A549 (cell line): ENCODE measurements at regions not wholly inside any gene's neighbourhood (a gene's known extent, or its start where the extent isn't known, plus 50 kb on each side); places are given as distances from the start of the nearest gene placed in this dataset.
A peak's percentile ranks its signal among the peaks of the same experiment; 100 is the strongest.

Experiments
- ATAC-seq, 2 experiments: fragments of 200-7000 bp in 1 of 2; fragments of >200 bp in 1 of 2; cut with Nextera tagmentation in 1 of 2; cut with Tn5 transposase in 1 of 2; 3 replicates each; pipeline versions ENCODE4 v1.8.0 to v1.9.1; 2018 to 2020; ENCODE audit warnings: mild to moderate bottlenecking in 1 of 2, moderate library complexity in 1 of 2
- CTCF ChIA-PET: fragments of 300-600 bp; sonication (Branson Sonifier 250); formaldehyde crosslinking; extraction: SDS; loops from one replicate; lab custom pipeline; 2021; ENCODE audit warnings: antibody characterized with exemption, inconsistent platforms; lab: Yijun Ruan, JAX
- POLR2A ChIA-PET: fragments of 350-600 bp; formaldehyde crosslinking; extraction: SDS; loops from one replicate; lab custom pipeline; 2021; ENCODE audit warnings: antibody characterized with exemption, inconsistent platforms; lab: Yijun Ruan, JAX
- DNase-seq, 2 experiments: peaks; one replicate each; pipeline versions ENCODE4 v3.0.0 to v3.0.0-alpha.2; 2011 to 2016; ENCODE audit warnings: low read depth in 1 of 2, low spot score in 1 of 2
- FAIRE-seq: peaks from 2 replicates; lab custom pipeline; 2011; peaks lifted over from hg19 to GRCh38; lab: Jason Lieb, UNC
- H3K27ac ChIP-seq, 2 experiments: fragments of >200 bp; sonication (Bioruptor Twin); formaldehyde crosslinking; 3 replicates each; pipeline ENCODE4 v1.5.1; 2016 to 2017
- H3K4me1 ChIP-seq: fragments of >200 bp; sonication (Bioruptor Twin); formaldehyde crosslinking; 3 replicates; pipeline ENCODE4 v1.6.1; 2016
- H3K4me2 ChIP-seq: fragments of >200 bp; sonication (Bioruptor Twin); formaldehyde crosslinking; 3 replicates; pipeline ENCODE4 v1.6.1; 2016
- H3K4me3 ChIP-seq: fragments of >200 bp; sonication (Bioruptor Twin); formaldehyde crosslinking; 3 replicates; pipeline ENCODE4 v1.5.1; 2016
- H3K9me3 ChIP-seq: fragments of >200 bp; sonication (Bioruptor Twin); formaldehyde crosslinking; 3 replicates; pipeline ENCODE4 v1.6.1; 2016
- ATOH8 ChIP-seq: fragments of 250-450 bp; sonication (Bioruptor Pico); IDR thresholded peaks from 2 replicates; pipeline ENCODE4 v1.5.0; 2020; ENCODE audit warnings: low read depth, mild to moderate bottlenecking, moderate library complexity
- BCL3 ChIP-seq: fragments of >200 bp; sonication (Bioruptor Twin); formaldehyde crosslinking; IDR thresholded peaks from 3 replicates; pipeline ENCODE4 v1.6.1; 2016
- CEBPB ChIP-seq, 2 experiments: fragments of >200 bp in 1 of 2; sonication (Bioruptor Twin) in 1 of 2; formaldehyde crosslinking in 1 of 2; IDR thresholded peaks; 2 replicates each; pipeline ENCODE4 v1.6.1; 2012 to 2016
- FOSB ChIP-seq: fragments of 250-450 bp; sonication (Bioruptor Pico); IDR thresholded peaks from 2 replicates; pipeline ENCODE4 v1.5.0; 2020; ENCODE audit warnings: mild to moderate bottlenecking, moderate library complexity
- GATA3 ChIP-seq: IDR thresholded peaks from 2 replicates; pipeline ENCODE4 v1.6.1; 2012; ENCODE audit warnings: borderline replicate concordance
- HES2 ChIP-seq: fragments of >200 bp; sonication (Bioruptor Twin); formaldehyde crosslinking; IDR thresholded peaks from 2 replicates; pipeline ENCODE4 v1.6.1; 2016
- HEYL ChIP-seq: fragments of 250-450 bp; sonication (Bioruptor Pico); IDR thresholded peaks from 2 replicates; pipeline ENCODE4 v1.8.0; 2021; ENCODE audit warnings: mild to moderate bottlenecking, moderate library complexity
- HOXA7 ChIP-seq: fragments of 250-450 bp; sonication (Bioruptor Pico); IDR thresholded peaks from 2 replicates; pipeline ENCODE4 v1.5.0; 2020; ENCODE audit warnings: mild to moderate bottlenecking, moderate library complexity
- MAZ ChIP-seq: fragments of 150-350 bp; IDR thresholded peaks from 2 replicates; pipeline ENCODE4 v1.6.1; 2014; ENCODE audit warnings: antibody characterized with exemption, low read depth, low read length, borderline replicate concordance
- PHF8 ChIP-seq: fragments of 200-600 bp; sonication (generic); IDR thresholded peaks from 2 replicates; pipeline ENCODE4 v1.6.1; 2016; ENCODE audit warnings: low read depth, mild to moderate bottlenecking, antibody characterized with exemption, moderate library complexity, borderline replicate concordance
- RCOR1 ChIP-seq: fragments of 150-350 bp; IDR thresholded peaks from 2 replicates; pipeline ENCODE4 v1.6.1; 2014; ENCODE audit warnings: antibody characterized with exemption, low read length, low read depth
- TFCP2L1 ChIP-seq: fragments of 250-450 bp; sonication (Bioruptor Pico); IDR thresholded peaks from 2 replicates; pipeline ENCODE4 v1.5.0; 2021; ENCODE audit warnings: mild to moderate bottlenecking
- ZFP36 ChIP-seq: fragments of 450-650 bp; IDR thresholded peaks from 2 replicates; pipeline ENCODE4 v1.6.1; 2014; ENCODE audit warnings: borderline replicate concordance; ENCODE audit not compliant: partially characterized antibody
- ZSCAN20 ChIP-seq: fragments of 250-450 bp; sonication (Bioruptor Pico); IDR thresholded peaks from 2 replicates; pipeline ENCODE4 v1.8.0; 2022; ENCODE audit warnings: mild to moderate bottlenecking, moderate library complexity
- WGBS: methylation state at CpG from one replicate; pipeline ENCODE4 v1.1.6; 2017; ENCODE audit errors: missing lambda C conversion rate; 5-methylcytosine and 5-hydroxymethylcytosine counted together
- TF ChIP-seq, protein P1 (sequence below): fragments of 200-600 bp; sonication (generic); IDR thresholded peaks from 2 replicates; pipeline ENCODE4 v1.6.1; 2016; ENCODE audit warnings: antibody characterized with exemption, mild to moderate bottlenecking, moderate library complexity
- TF ChIP-seq, protein P2 (sequence below): IDR thresholded peaks from 2 replicates; pipeline ENCODE4 v1.6.1; 2012; ENCODE audit warnings: low read depth, borderline replicate concordance
- TF ChIP-seq, protein P3 (sequence below): fragments of 150-350 bp; IDR thresholded peaks from 2 replicates; pipeline ENCODE4 v1.6.1; 2014; ENCODE audit warnings: low read depth, mild to moderate bottlenecking, low read length

DNA sequence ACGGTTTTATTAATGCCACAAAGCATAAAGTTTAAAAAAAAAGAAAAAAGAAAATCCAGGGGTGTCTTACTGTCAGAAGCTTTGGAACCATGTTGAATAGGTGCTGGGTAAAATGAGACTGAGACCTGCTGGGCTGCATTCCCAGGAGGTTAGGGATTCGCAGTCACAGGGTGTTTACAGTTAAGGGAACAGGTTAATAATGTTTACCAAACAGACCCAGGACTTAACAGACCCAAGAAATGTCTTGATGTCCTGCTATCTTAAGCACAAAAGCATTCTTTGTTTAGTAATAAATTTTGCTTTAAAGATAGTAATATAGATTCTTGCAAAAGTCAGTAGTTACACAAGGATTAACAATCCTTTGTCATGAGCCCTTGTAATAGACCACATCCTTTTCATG, 54.7 kb downstream of the OLFML3 start:
- peaks cover 19% of the 10 kb centered on the region for H3K4me1 ChIP-seq
- peak overlapping the region; percentile 62; the same call in 2 of the 3 replicates for H3K4me2 ChIP-seq
- no peak overlapping the region for H3K4me3 ChIP-seq
- 25% methylated on average over 2 of the region's 2 CpGs for WGBS
- ChIA-PET POLR2A (no interaction called here), CTCF (interaction anchor here (0.6 to 2.4 kb wide), 7 partner anchors 19 to 249 kb away, joined by 3 to 8 read pairs (median 3); no protein-coding TSS in a partner anchor)
- H3K9me3 ChIP-seq, result no peaks in the 10 kb centered on the region
- no peak for FAIRE-seq
- H3K27ac ChIP-seq, result no peak overlapping the region
- no peak for ATAC-seq
- TF ChIP-seq HES2, result no peak
- TF ChIP-seq ZSCAN20 (CRISPR knock-in tag), result no peak
- TF ChIP-seq PHF8, result no peak
- TF ChIP-seq BCL3, result no peak
- TF ChIP-seq CEBPB (IDR thresholded peaks at IDR 0.05), result no peak
- no peak for TF ChIP-seq RCOR1
- TF ChIP-seq, protein P1, sequence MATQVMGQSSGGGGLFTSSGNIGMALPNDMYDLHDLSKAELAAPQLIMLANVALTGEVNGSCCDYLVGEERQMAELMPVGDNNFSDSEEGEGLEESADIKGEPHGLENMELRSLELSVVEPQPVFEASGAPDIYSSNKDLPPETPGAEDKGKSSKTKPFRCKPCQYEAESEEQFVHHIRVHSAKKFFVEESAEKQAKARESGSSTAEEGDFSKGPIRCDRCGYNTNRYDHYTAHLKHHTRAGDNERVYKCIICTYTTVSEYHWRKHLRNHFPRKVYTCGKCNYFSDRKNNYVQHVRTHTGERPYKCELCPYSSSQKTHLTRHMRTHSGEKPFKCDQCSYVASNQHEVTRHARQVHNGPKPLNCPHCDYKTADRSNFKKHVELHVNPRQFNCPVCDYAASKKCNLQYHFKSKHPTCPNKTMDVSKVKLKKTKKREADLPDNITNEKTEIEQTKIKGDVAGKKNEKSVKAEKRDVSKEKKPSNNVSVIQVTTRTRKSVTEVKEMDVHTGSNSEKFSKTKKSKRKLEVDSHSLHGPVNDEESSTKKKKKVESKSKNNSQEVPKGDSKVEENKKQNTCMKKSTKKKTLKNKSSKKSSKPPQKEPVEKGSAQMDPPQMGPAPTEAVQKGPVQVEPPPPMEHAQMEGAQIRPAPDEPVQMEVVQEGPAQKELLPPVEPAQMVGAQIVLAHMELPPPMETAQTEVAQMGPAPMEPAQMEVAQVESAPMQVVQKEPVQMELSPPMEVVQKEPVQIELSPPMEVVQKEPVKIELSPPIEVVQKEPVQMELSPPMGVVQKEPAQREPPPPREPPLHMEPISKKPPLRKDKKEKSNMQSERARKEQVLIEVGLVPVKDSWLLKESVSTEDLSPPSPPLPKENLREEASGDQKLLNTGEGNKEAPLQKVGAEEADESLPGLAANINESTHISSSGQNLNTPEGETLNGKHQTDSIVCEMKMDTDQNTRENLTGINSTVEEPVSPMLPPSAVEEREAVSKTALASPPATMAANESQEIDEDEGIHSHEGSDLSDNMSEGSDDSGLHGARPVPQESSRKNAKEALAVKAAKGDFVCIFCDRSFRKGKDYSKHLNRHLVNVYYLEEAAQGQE, result no peak
- DNase-seq, result no peak

DNA sequence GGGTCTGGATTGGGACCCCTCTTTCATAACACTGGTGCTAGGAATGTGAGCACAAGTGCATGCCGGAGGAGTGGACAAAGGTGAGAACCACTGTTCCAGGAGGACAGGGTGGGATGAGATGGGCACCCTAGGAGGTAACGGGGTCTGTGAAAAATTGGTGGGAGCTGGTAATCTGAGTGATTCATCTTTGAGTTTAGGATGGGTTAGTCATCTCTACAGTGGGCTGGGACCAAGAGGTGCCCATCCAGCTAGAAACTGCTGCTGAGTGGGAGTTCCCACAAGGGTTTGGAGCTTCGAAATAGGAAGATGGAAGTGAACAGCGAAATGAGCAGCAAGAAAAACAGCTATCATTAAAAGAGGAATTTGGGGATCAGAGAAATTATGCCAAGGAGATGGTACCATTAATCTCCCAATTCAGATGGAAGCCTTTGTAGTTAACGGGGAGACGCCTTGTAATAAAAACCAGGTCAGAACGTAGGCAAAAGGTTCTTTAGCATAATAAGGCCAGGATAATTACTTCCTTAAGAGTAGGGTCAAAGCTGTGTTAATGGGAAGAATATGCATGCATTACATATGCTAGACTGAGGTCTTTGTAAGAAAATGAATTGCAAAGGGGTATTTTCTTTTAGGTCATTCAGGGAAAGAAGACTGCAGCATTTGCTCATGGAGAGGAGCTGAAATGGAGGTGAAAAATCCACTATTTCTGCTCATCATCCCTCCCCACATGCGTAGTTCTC, 55.5 kb downstream of the OLFML3 start:
- no peak for FAIRE-seq
- TF ChIP-seq ATOH8 (CRISPR knock-in tag), result no peak
- no peak for TF ChIP-seq RCOR1
- TF ChIP-seq, protein P2, sequence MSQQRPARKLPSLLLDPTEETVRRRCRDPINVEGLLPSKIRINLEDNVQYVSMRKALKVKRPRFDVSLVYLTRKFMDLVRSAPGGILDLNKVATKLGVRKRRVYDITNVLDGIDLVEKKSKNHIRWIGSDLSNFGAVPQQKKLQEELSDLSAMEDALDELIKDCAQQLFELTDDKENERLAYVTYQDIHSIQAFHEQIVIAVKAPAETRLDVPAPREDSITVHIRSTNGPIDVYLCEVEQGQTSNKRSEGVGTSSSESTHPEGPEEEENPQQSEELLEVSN, result no peak
- no peak for TF ChIP-seq HES2
- TF ChIP-seq, protein P3, sequence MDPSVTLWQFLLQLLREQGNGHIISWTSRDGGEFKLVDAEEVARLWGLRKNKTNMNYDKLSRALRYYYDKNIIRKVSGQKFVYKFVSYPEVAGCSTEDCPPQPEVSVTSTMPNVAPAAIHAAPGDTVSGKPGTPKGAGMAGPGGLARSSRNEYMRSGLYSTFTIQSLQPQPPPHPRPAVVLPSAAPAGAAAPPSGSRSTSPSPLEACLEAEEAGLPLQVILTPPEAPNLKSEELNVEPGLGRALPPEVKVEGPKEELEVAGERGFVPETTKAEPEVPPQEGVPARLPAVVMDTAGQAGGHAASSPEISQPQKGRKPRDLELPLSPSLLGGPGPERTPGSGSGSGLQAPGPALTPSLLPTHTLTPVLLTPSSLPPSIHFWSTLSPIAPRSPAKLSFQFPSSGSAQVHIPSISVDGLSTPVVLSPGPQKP, result no peak
- TF ChIP-seq MAZ, result no peak
- TF ChIP-seq FOSB (CRISPR knock-in tag), result no peak
- no peak for TF ChIP-seq TFCP2L1
- TF ChIP-seq ZFP36, result no peak
- TF ChIP-seq HOXA7 (CRISPR knock-in tag), result no peak
- no peak for TF ChIP-seq HEYL (CRISPR knock-in tag)
- no peak for TF ChIP-seq GATA3
- TF ChIP-seq, all 56 proteins: peak for 0
- Histone ChIP-seq H3K4me3 (no peak overlapping the region), H3K4me2 (no peak overlapping the region), H3K27ac (no peak overlapping the region), H3K4me1 (peaks cover 19% of the 10 kb centered on the region), H3K9me3 (no peaks in the 10 kb centered on the region)
- ATAC-seq (no peak), DNase-seq (no peak)
- POLR2A ChIA-PET, result no interaction called here
- CTCF ChIA-PET, result interaction anchor here (0.7 to 2.4 kb wide), 4 partner anchors 17 to 248 kb away, joined by 3 to 8 read pairs (median 3); no protein-coding TSS in a partner anchor
- 58% methylated on average over 8 of the region's 8 CpGs for WGBS
